SK-N-SH treated with all-trans-retinoic acid at 6 μM for 48 hours (cell line): ENCODE measurements at regions not wholly inside any gene's neighbourhood (a gene's known extent, or its start where the extent isn't known, plus 50 kb on each side); places are given as distances from the start of the nearest gene placed in this dataset.

Experiments used
- ATAC-seq: fragments of 200-7000 bp; cut with Tn5 transposase; 3 replicates; pipeline ENCODE4 v1.9.1; 2020; ENCODE audit warnings: mild to moderate bottlenecking, moderate library complexity
- BACH2 ChIP-seq: fragments of 250-450 bp; sonication (Bioruptor Pico); IDR thresholded peaks from 2 replicates; pipeline ENCODE4 v1.9.0; 2021; ENCODE audit warnings: mild to moderate bottlenecking, borderline replicate concordance
- CSDC2 ChIP-seq: fragments of 250-450 bp; sonication (Bioruptor Pico); IDR thresholded peaks from 2 replicates; pipeline ENCODE4 v1.5.0; 2020; ENCODE audit warnings: mild to moderate bottlenecking, moderate library complexity
- ESRRG ChIP-seq: fragments of 250-450 bp; sonication (Bioruptor Pico); IDR thresholded peaks from 2 replicates; pipeline ENCODE4 v1.6.1; 2021; ENCODE audit warnings: mild to moderate bottlenecking
- GLIS3 ChIP-seq: fragments of 250-450 bp; sonication (Bioruptor Pico); IDR thresholded peaks from 2 replicates; pipeline ENCODE4 v1.5.0; 2020; ENCODE audit warnings: mild to moderate bottlenecking, moderate library complexity
- ISL1 ChIP-seq: fragments of 250-450 bp; sonication (Bioruptor Pico); IDR thresholded peaks from 2 replicates; pipeline ENCODE4 v2.1.2; 2022; ENCODE audit warnings: mild to moderate bottlenecking, moderate library complexity
- OSR1 ChIP-seq: fragments of 250-450 bp; sonication (Bioruptor Pico); IDR thresholded peaks from 2 replicates; pipeline ENCODE4 v1.8.0; 2022; ENCODE audit warnings: moderate library complexity, mild to moderate bottlenecking, inconsistent platforms
- PPARA ChIP-seq: fragments of 250-450 bp; sonication (Bioruptor Pico); IDR thresholded peaks from 2 replicates; pipeline ENCODE4 v1.5.0; 2020; ENCODE audit warnings: mild to moderate bottlenecking, borderline replicate concordance
- RARB ChIP-seq: fragments of 250-450 bp; sonication (Bioruptor Pico); IDR thresholded peaks from 2 replicates; pipeline ENCODE4 v1.8.0; 2021; ENCODE audit warnings: mild to moderate bottlenecking, moderate library complexity
- SNAI2 ChIP-seq: fragments of 250-450 bp; sonication (Bioruptor Pico); IDR thresholded peaks from 2 replicates; pipeline ENCODE4 v1.5.0; 2020; ENCODE audit warnings: mild to moderate bottlenecking, moderate library complexity
- TCF4 ChIP-seq: fragments of 250-450 bp; sonication (Bioruptor Pico); IDR thresholded peaks from 2 replicates; pipeline ENCODE4 v1.8.0; 2021; ENCODE audit warnings: mild to moderate bottlenecking, moderate library complexity, borderline replicate concordance
- TOX ChIP-seq: fragments of 250-450 bp; sonication (Bioruptor Pico); IDR thresholded peaks from 2 replicates; pipeline ENCODE4 v1.8.0; 2021; ENCODE audit warnings: mild to moderate bottlenecking, moderate library complexity, borderline replicate concordance
- ZFP3 ChIP-seq: fragments of 250-450 bp; sonication (Bioruptor Pico); IDR thresholded peaks from 2 replicates; pipeline ENCODE4 v1.5.0; 2020; ENCODE audit warnings: mild to moderate bottlenecking, moderate library complexity
- ZFP30 ChIP-seq: fragments of 450-650 bp; formaldehyde crosslinking; IDR thresholded peaks from 2 replicates; pipeline ENCODE4 v1.5.0; 2022; ENCODE audit warnings: mild to moderate bottlenecking, moderate library complexity
- ZNF8 ChIP-seq: fragments of 450-650 bp; formaldehyde crosslinking; IDR thresholded peaks from 2 replicates; pipeline ENCODE4 v1.5.0; 2020; ENCODE audit warnings: mild to moderate bottlenecking, moderate library complexity
- TF ChIP-seq, protein P1 (sequence below): fragments of 250-450 bp; sonication (Bioruptor Pico); IDR thresholded peaks from 2 replicates; pipeline ENCODE4 v1.5.1; 2020; ENCODE audit warnings: low read depth, mild to moderate bottlenecking, moderate library complexity
- TF ChIP-seq, protein P2 (sequence below): fragments of 250-450 bp; sonication (Bioruptor Pico); IDR thresholded peaks from 2 replicates; pipeline ENCODE4 v1.8.0; 2020; ENCODE audit warnings: mild to moderate bottlenecking, moderate library complexity, borderline replicate concordance
- TF ChIP-seq, protein P3 (sequence below): fragments of 250-450 bp; sonication (Bioruptor Pico); IDR thresholded peaks from 2 replicates; pipeline ENCODE4 v1.8.0; 2021; ENCODE audit warnings: low read depth, mild to moderate bottlenecking, moderate library complexity, borderline replicate concordance
- TF ChIP-seq, protein P4 (sequence below): fragments of 250-450 bp; sonication (Bioruptor Pico); IDR thresholded peaks from 2 replicates; pipeline ENCODE4 v1.5.1; 2021; ENCODE audit warnings: mild to moderate bottlenecking, moderate library complexity

DNA sequence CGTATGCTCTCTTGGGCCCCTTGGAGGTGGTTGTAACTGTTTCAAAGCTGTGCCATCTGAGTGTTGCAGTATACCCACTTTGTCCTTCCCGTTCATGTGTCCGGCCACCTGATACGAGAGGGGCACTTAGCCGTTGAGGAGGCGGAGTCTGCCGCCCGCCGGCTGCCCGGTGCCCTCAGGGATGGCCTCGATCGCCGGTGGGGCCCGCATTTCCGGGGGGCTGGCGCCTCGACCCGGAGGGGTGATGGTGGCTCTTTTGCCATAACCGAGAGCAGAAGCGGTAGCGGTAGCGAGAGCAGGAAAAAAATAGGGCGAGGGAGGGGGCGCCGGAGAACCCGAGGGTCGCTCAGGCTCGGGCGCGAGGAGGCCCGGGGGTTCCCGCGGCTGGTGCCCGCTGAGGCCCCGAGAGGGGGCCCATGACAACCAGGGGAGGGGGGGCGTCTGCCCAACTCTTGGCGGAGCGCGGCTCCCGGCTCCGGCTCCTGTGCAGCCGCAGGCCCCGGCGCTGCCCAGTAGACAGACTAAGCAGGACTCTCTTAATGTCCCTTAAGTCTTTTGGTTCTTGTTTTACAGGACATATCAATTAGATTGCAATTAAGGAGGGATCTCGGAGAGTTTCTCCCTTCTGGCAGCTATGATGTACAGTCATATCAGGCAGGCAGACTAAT lies 342.7 kb upstream of the SGCG start (continued):
- TF ChIP-seq, protein P1, sequence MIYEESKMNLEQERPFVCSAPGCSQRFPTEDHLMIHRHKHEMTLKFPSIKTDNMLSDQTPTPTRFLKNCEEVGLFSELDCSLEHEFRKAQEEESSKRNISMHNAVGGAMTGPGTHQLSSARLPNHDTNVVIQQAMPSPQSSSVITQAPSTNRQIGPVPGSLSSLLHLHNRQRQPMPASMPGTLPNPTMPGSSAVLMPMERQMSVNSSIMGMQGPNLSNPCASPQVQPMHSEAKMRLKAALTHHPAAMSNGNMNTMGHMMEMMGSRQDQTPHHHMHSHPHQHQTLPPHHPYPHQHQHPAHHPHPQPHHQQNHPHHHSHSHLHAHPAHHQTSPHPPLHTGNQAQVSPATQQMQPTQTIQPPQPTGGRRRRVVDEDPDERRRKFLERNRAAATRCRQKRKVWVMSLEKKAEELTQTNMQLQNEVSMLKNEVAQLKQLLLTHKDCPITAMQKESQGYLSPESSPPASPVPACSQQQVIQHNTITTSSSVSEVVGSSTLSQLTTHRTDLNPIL (CRISPR knock-in tag), result no peak
- TF ChIP-seq CSDC2 (CRISPR knock-in tag) (no peak), SNAI2 (CRISPR knock-in tag) (no peak), RARB (CRISPR knock-in tag) (no peak), BACH2 (no peak), OSR1 (CRISPR knock-in tag) (no peak), PPARA (CRISPR knock-in tag) (no peak), TOX (CRISPR knock-in tag) (no peak)
- TF ChIP-seq, protein P2, sequence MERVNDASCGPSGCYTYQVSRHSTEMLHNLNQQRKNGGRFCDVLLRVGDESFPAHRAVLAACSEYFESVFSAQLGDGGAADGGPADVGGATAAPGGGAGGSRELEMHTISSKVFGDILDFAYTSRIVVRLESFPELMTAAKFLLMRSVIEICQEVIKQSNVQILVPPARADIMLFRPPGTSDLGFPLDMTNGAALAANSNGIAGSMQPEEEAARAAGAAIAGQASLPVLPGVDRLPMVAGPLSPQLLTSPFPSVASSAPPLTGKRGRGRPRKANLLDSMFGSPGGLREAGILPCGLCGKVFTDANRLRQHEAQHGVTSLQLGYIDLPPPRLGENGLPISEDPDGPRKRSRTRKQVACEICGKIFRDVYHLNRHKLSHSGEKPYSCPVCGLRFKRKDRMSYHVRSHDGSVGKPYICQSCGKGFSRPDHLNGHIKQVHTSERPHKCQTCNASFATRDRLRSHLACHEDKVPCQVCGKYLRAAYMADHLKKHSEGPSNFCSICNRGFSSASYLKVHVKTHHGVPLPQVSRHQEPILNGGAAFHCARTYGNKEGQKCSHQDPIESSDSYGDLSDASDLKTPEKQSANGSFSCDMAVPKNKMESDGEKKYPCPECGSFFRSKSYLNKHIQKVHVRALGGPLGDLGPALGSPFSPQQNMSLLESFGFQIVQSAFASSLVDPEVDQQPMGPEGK, result no peak

DNA sequence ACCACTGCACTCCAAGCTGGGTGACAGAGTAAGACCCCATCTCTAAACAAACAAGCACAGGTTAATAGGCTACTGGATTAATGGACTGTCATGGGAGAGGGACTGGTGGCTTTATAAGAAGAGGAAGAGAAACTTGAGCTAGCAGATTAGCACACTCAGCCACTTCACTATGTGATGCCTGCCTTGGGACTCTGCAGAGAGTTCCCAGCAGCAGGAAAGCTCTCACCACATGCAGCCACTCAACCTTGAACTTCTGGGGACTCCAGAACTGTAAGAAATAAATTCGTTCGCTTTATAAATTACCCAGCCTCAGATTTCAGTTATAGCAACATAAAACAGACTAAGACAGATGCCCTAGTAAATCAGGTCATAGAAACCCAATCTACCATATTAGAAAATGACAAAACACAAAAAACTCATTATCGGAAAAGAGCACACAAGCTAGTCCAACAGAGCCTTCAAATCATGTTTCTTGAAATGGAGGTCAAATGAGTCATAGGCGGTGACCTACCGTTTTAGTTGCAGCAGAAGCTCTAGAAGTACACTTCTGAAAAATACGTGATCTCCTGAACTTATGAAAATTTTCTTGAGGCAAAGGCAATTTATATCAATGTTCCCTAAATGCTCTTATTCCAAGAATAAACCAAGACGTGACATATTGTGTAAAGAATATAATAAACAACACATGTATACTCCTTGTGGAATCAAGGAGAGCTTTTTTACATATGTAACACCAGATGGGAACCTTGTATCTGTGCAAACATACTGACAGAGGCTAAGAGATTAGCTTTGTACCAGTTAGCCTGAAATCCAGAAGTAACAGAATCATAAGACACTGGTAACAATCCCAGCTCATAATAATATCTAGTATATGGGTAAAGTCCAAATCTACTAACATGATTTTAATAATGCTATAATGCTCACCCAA lies 340.9 kb upstream of the SGCG start:
- no peak for ATAC-seq
- TF ChIP-seq BACH2, result no peak
- no peak for TF ChIP-seq ZFP3 (CRISPR knock-in tag)
- TF ChIP-seq ZFP30 (CRISPR knock-in tag), result no peak
- TF ChIP-seq, protein P3, sequence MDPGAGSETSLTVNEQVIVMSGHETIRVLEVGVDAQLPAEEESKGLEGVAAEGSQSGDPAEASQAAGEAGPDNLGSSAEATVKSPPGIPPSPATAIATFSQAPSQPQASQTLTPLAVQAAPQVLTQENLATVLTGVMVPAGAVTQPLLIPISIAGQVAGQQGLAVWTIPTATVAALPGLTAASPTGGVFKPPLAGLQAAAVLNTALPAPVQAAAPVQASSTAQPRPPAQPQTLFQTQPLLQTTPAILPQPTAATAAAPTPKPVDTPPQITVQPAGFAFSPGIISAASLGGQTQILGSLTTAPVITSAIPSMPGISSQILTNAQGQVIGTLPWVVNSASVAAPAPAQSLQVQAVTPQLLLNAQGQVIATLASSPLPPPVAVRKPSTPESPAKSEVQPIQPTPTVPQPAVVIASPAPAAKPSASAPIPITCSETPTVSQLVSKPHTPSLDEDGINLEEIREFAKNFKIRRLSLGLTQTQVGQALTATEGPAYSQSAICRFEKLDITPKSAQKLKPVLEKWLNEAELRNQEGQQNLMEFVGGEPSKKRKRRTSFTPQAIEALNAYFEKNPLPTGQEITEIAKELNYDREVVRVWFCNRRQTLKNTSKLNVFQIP (CRISPR knock-in tag), result no peak
- TF ChIP-seq SNAI2 (CRISPR knock-in tag), result no peak
- no peak for TF ChIP-seq OSR1 (CRISPR knock-in tag)
- TF ChIP-seq, all 23 proteins: peak for 0

DNA sequence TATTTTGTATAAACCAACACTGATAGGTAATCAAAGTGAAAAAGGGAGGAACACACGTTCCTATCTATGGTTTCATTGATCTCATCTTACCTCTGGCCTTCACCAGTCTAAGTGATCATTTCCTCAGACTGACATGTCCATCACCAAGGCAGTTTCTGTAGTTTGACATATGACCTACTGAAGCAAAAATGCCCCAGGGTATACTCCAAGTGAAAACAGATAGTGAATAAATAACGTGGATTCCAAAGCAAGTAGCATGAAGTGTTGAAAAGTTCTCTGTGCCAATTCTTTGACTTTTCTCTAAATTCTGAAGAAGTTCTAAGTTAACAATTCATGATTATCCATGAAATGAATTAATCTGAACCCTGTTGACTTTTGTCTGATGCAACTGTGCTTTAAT lies 334.2 kb upstream of the SGCG start:
- TF ChIP-seq, protein P4, sequence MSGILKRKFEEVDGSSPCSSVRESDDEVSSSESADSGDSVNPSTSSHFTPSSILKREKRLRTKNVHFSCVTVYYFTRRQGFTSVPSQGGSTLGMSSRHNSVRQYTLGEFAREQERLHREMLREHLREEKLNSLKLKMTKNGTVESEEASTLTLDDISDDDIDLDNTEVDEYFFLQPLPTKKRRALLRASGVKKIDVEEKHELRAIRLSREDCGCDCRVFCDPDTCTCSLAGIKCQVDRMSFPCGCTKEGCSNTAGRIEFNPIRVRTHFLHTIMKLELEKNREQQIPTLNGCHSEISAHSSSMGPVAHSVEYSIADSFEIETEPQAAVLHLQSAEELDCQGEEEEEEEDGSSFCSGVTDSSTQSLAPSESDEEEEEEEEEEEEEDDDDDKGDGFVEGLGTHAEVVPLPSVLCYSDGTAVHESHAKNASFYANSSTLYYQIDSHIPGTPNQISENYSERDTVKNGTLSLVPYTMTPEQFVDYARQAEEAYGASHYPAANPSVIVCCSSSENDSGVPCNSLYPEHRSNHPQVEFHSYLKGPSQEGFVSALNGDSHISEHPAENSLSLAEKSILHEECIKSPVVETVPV (CRISPR knock-in tag), result no peak
- TF ChIP-seq ZFP30 (CRISPR knock-in tag) (no peak), RARB (CRISPR knock-in tag) (no peak), TOX (CRISPR knock-in tag) (no peak), ZNF8 (CRISPR knock-in tag) (no peak)
- TF ChIP-seq, protein P2, result no peak
- ATAC-seq, result no peak

DNA sequence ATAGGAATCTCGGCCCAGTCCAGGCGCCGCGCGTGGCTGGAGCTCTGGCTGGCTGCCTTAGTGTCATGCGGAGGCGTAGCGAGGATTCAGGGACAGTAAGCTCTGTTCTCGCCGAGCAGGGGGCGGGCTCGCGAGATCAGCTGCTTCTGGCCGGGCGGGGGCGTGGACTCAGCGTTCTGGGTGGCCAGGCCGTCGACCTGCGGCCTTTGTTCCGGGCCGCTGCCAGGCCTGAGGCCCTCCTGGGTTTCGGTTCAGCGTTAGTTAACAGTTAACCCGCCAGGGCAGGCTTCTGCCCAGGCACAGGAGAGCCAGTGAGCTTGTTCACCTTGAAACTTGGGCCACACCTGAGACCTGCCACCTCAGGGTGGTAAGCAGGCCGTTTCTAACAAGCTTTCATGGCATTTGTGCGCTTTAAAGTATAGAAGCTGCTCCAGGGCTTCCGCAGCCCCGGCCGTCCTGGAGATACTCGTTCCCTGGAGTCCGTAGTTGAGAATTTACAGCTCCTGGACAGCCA lies 332.2 kb upstream of the SGCG start:
- no peak for ATAC-seq
- TF ChIP-seq ESRRG (CRISPR knock-in tag), result no peak
- TF ChIP-seq, protein P1 (CRISPR knock-in tag), result no peak
- TF ChIP-seq CSDC2 (CRISPR knock-in tag), result no peak
- TF ChIP-seq OSR1 (CRISPR knock-in tag), result no peak
- TF ChIP-seq SNAI2 (CRISPR knock-in tag), result no peak
- TF ChIP-seq, protein P3 (CRISPR knock-in tag), result no peak
- TF ChIP-seq GLIS3 (CRISPR knock-in tag), result no peak
- no peak for TF ChIP-seq ISL1 (CRISPR knock-in tag)
- TF ChIP-seq, protein P4 (CRISPR knock-in tag), result no peak
- TF ChIP-seq TCF4, result no peak
